OCI-LY7 (cell line): ENCODE measurements at regions not wholly inside any gene's neighbourhood (a gene's known extent, or its start where the extent isn't known, plus 50 kb on each side); places are given as distances from the start of the nearest gene placed in this dataset.

Experiments used
- CTCF ChIP-seq: fragments of 200-600 bp; sonication (generic); conservative IDR thresholded peaks from 2 replicates; pipeline ENCODE4 v1.5.1; 2014; ENCODE audit warnings: mild to moderate bottlenecking, antibody characterized with exemption, low read length, moderate library complexity, mixed read lengths
- EZH2phosphoT487 ChIP-seq: fragments of 200-600 bp; sonication (generic); IDR thresholded peaks from 2 replicates; pipeline ENCODE4 v1.6.1; 2018; ENCODE audit warnings: low read depth, borderline replicate concordance, mild to moderate bottlenecking, mixed run types, antibody characterized with exemption, low read length, moderate library complexity, mixed read lengths

GRCh38 chr1:172930142-172930541 lies 120.6 kb downstream of the TNFSF18 start:
- TF ChIP-seq CTCF (no peak), EZH2phosphoT487 (no peak)
